Adrenal gland (tissue), 9 donors: ENCODE measurements at regions not wholly inside any gene's neighbourhood (a gene's known extent, or its start where the extent isn't known, plus 50 kb on each side); places are given as distances from the start of the nearest gene placed in this dataset.

Experiments
- DNase-seq, 7 donors: peaks; one replicate each; pipeline ENCODE4 v3.0.0-alpha.2; 2019 to 2020
- H3K27ac ChIP-seq, 5 donors: fragments of 200-600 bp; sonication (generic) in 4 of 5; 1 replicate in 3 of 5; 2 replicates in 2 of 5; pipeline versions ENCODE4 v1.5.1 to v1.8.0; 2016 to 2020; ENCODE audit warnings: mild to moderate bottlenecking in 1 of 5
- H3K27me3 ChIP-seq: fragments of 200-600 bp; 2 replicates; pipeline ENCODE4 v1.8.0; 2021
- H3K36me3 ChIP-seq, 2 donors: fragments of 200-600 bp; replicated peaks in 1 of 2; 1 replicate in 1 of 2; 2 replicates in 1 of 2; pipeline versions ENCODE4 v1.5.1 to v1.8.0; 2018 to 2022
- H3K4me1 ChIP-seq, 2 donors: fragments of 200-600 bp; replicated peaks in 1 of 2; 1 replicate in 1 of 2; 2 replicates in 1 of 2; pipeline versions ENCODE4 v1.5.1 to v1.8.0; 2018 to 2021
- H3K4me3 ChIP-seq, 4 donors: fragments of 200-600 bp; sonication (generic) in 3 of 4; one replicate each; pipeline ENCODE4 v1.5.1; 2016 to 2018
- H3K9me3 ChIP-seq, 3 donors: fragments of 200-600 bp; sonication (generic) in 1 of 3; replicated peaks in 1 of 3; 1 replicate in 2 of 3; 2 replicates in 1 of 3; pipeline versions ENCODE4 v1.5.1 to v1.8.0; 2016 to 2021
- CTCF ChIP-seq, 6 experiments: fragments of 450-650 bp in 4 of 6; fragments of 200-600 bp in 2 of 6; sonication (generic) in 1 of 6; IDR thresholded peaks; 1 replicate in 5 of 6; 2 replicates in 1 of 6; pipeline versions ENCODE4 v1.5.1 to v1.8.0; 2016 to 2021; ENCODE audit warnings: antibody characterized with exemption in 6 of 6, mild to moderate bottlenecking in 2 of 6, moderate library complexity in 1 of 6
- POLR2A ChIP-seq, 2 donors: fragments of 450-650 bp; IDR thresholded peaks; one replicate each; pipeline ENCODE4 v1.6.1; 2017; ENCODE audit warnings: antibody characterized with exemption in 2 of 2, mild to moderate bottlenecking in 2 of 2, moderate library complexity in 1 of 2
- WGBS, 4 donors: extraction: QIAGEN DNeasy Blood & Tissue Kit in 2 of 4; methylation state at CpG; one replicate each; pipeline versions ENCODE4 v1.1.5 to v1.1.7; 2013 to 2017; 5-methylcytosine and 5-hydroxymethylcytosine counted together
- intact Hi-C, 2 donors: fragments of 100-400 bp; cut with DNase I; formaldehyde crosslinking; loops; one replicate each; pipeline versions ENCODE4 v1.14.1 to v1.15.0; 2022 to 2023
- donor health status: healthy with polysubstance abuse.
- donor health status: Bipolar disorder and iron deficiency.
- donor health status: DM: yes; HTN: yes; CAD: no.
- donor health status: DM: no; HTN: no; CAD: no.
- donor health status: DM: no; HTN: no; CAD: no.

GRCh38 chr13:53749306-53749705 is 720.7 kb downstream of the OLFM4 start:
- H3K4me1 ChIP-seq = no peaks in the 10 kb centered on the region
- 41 to 59% (median 57%) methylated on average over 3 of the region's 3 CpGs for WGBS, 4 donors
- H3K4me3 ChIP-seq = no peak overlapping the region
- no peaks in the 10 kb centered on the region for H3K27me3 ChIP-seq
- H3K9me3 ChIP-seq = no peaks in the 10 kb centered on the region
- H3K36me3 ChIP-seq = no peaks in the 10 kb centered on the region
- TF ChIP-seq POLR2A (IDR thresholded peaks at IDR 0.05) = no peak
- TF ChIP-seq CTCF (IDR thresholded peaks at IDR 0.05) = no peak
- intact Hi-C loops = no loop called here
- no peak overlapping the region for H3K27ac ChIP-seq
- DNase-seq = no peak

GRCh38 chr13:53759016-53759415 is 730.4 kb downstream of the OLFM4 start:
- Histone ChIP-seq H3K27ac (no peak overlapping the region), H3K36me3 (no peaks in the 10 kb centered on the region), H3K9me3 (no peaks in the 10 kb centered on the region), H3K4me1 (no peaks in the 10 kb centered on the region), H3K4me3 (no peak overlapping the region), H3K27me3 (no peaks in the 10 kb centered on the region)
- intact Hi-C loops = no loop called here
- no peak for DNase-seq
- 24 to 31% (median 28%) methylated on average over 2 of the region's 2 CpGs for WGBS, 4 donors
- TF ChIP-seq POLR2A (IDR thresholded peaks at IDR 0.05) = no peak
- TF ChIP-seq CTCF (IDR thresholded peaks at IDR 0.05) = no peak

GRCh38 chr13:53775807-53776206 is 747.2 kb downstream of the OLFM4 start:
- no peak overlapping the region for H3K27ac ChIP-seq
- intact Hi-C loops = no loop called here

GRCh38 chr13:53778937-53779336 is 750.3 kb downstream of the OLFM4 start:
- Histone ChIP-seq H3K27me3 (no peaks in the 10 kb centered on the region), H3K27ac (no peak overlapping the region), H3K4me3 (no peak overlapping the region), H3K9me3 (no peaks in the 10 kb centered on the region), H3K36me3 (no peaks in the 10 kb centered on the region), H3K4me1 (no peaks in the 10 kb centered on the region)
- WGBS, 4 donors = 63 to 74% (median 64%) methylated on average over 2 of the region's 2 CpGs
- intact Hi-C loops = no loop called here
- no peak for DNase-seq
- TF ChIP-seq POLR2A (IDR thresholded peaks at IDR 0.05) = no peak
- no peak for TF ChIP-seq CTCF (IDR thresholded peaks at IDR 0.05)

More at GRCh38 chr13:53775807-53776206, 747.2 kb downstream of the OLFM4 start:
- Histone ChIP-seq H3K27me3 (no peaks in the 10 kb centered on the region), H3K36me3 (no peaks in the 10 kb centered on the region), H3K9me3 (no peaks in the 10 kb centered on the region), H3K4me1 (no peaks in the 10 kb centered on the region), H3K4me3 (no peak overlapping the region)
- WGBS, 4 donors = 78 to 88% (median 80%) methylated on average over 1 of the region's 1 CpG
- no peak for TF ChIP-seq POLR2A (IDR thresholded peaks at IDR 0.05)
- no peak for TF ChIP-seq CTCF (IDR thresholded peaks at IDR 0.05)
- DNase-seq = no peak
